ENCODE measurements at regions not wholly inside any gene's neighbourhood (a gene's known extent, or its start where the extent isn't known, plus 50 kb on each side); places are given as distances from the start of the nearest gene placed in this dataset.
"Not testable (repeated sequence)": the region's sequence is repeated elsewhere in the genome, so short reads cannot be mapped to it uniquely, and the experiment has no call there.

DNA sequence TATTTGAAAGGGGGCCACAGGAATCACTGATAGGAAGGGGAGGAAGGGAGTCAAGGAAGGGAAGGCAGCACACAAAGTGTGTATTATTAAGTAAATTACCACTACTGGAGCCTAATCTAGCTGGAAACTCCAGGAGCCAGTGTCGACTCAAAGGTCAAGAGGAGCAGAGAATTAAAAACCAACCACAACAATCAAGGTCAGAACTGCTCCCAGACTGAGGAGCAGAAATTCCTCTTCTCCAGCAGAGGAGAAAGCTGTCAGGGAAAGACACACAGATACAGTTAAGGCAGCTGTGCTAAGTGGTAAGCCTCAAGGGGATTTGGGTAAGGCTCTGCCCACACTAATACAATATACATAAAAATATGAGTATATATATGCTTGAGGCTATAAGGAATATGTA lies 87.5 kb upstream of the PTPN13 start:
- TF ChIP-seq, protein P1, sequence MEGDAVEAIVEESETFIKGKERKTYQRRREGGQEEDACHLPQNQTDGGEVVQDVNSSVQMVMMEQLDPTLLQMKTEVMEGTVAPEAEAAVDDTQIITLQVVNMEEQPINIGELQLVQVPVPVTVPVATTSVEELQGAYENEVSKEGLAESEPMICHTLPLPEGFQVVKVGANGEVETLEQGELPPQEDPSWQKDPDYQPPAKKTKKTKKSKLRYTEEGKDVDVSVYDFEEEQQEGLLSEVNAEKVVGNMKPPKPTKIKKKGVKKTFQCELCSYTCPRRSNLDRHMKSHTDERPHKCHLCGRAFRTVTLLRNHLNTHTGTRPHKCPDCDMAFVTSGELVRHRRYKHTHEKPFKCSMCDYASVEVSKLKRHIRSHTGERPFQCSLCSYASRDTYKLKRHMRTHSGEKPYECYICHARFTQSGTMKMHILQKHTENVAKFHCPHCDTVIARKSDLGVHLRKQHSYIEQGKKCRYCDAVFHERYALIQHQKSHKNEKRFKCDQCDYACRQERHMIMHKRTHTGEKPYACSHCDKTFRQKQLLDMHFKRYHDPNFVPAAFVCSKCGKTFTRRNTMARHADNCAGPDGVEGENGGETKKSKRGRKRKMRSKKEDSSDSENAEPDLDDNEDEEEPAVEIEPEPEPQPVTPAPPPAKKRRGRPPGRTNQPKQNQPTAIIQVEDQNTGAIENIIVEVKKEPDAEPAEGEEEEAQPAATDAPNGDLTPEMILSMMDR (conservative IDR thresholded peaks at IDR 0.05; ENCODE audit: low read depth, low read length), result no peak
- DNase-seq (ENCODE audit: low read depth), result peak; percentile 57
- no peak overlapping the region for H3K4me3 ChIP-seq (ENCODE audit: low read depth, low read length)

DNA sequence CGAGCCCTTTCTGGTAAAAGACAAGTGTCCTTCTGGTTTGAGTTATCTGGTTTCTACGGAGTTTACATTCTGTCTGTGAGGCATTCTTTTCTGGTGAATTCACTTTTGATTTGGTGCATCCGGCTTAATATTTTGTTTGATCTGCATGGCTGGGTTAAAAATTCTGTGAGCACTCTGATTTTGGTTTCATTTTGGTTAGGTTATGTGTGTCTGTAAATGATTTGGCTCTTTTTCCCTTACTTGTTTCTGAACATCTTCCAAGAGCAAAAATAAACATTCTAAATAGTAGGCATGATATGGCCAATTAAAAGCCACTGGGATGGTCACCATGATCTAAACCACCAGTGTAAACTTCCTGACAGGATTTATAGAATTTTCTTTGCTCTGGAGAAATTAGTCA lies 85.7 kb upstream of the PTPN13 start:
- no peak for DNase-seq (ENCODE audit: low read depth)
- TF ChIP-seq, protein P1 (conservative IDR thresholded peaks at IDR 0.05; ENCODE audit: low read depth, low read length), result no peak
- peak overlapping the region; percentile 37 for H3K4me3 ChIP-seq (ENCODE audit: low read depth, low read length)

DNA sequence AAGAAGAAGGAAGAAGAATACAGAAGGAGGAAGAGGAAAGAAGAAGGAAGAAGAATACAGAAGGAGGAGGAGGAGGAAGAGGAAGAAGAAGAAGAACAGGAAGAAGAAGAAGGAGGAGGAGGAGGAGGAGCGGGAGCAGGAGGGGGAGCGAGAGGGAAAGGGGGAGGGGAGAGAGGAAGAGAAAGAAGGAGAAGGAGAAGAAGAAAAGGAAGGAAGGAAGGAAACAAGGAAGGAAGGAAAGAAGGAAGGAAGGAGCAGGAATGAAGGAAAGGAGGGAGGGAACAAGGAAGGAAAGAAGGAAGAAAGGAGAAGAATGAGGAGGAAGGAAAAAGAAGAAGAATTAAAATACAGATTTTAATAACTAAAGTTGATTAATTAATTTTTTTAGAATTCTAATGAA lies 82.5 kb upstream of the PTPN13 start:
- TF ChIP-seq, protein P1 (conservative IDR thresholded peaks at IDR 0.05; ENCODE audit: low read depth, low read length), result no peak

DNA sequence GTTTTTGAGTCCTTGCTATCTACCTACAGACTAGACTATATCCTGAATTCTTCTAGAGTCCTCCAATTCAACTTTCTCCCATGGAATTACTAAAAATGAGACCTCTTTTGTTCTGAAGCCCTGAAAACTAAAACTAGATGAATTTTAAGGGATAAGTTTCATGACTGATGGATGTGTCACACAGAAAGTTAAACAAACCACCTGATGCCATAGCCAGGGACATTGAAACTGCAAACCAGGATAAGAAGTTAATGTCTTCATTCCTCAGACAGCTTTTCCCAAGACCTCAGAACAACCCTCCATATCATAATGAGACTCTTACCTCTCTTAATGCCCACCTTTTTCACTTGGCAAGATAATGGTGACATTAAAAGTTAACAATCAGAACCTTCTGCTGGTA lies 81.5 kb upstream of the PTPN13 start:
- H3K4me3 ChIP-seq (ENCODE audit: low read depth, low read length), result no peak overlapping the region
- DNase-seq (ENCODE audit: low read depth), result no peak
- TF ChIP-seq, protein P1 (conservative IDR thresholded peaks at IDR 0.05; ENCODE audit: low read depth, low read length), result no peak

More for the DNA sequence above, 82.5 kb upstream of the PTPN13 start:
- no peak for DNase-seq (ENCODE audit: low read depth)
- H3K4me3 ChIP-seq (ENCODE audit: low read depth, low read length), result no peak overlapping the region

DNA sequence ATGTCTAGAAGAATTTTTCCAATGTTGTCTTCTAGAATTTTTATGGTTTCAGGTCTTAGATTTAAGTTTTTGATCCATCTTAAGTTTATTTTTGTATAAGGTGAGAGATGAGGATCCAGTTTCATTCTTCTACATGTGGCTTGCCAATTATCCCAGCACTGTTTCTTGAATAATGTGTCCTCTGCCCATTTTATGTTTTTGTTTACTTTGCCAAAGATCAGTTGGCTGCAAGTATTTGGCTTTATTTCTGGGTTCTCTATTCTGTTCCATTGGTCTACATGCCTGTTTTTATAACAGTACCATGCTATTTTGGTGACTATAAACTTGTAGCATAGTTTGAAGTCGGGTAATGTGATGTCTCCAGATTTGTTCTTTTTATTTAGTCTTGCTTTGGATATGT lies 78.2 kb upstream of the PTPN13 start:
- not testable (repeated sequence) for DNase-seq (ENCODE audit: low read depth); H3K4me3 ChIP-seq (ENCODE audit: low read depth, low read length)

DNA sequence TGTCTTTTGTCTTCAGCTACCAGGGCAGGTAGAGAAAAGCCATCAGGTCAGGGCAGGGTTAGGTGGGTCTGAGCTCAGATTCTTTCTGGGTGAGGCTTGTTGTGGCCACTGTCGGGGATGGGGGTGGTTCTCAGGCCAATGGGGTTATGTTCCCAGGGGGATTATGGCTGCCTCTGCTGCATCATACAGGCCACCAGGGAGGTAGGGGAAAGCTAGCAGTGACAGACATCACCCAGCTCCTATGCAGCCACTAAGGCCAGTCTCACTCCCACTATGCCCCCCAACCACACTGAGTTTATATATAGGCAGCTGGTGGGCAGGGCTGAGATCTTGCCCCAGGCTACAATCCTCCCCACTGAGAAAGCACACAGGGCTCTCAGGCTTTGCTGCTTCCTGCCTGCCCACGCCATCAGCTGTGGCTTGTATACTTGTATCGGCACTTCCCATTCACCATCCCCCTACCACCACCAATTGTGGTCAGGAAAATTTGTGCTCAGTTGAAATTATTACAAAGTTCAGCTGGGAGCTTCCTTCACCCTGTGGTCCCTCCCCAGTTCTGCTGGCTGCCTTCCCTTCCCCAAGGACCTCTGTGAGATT lies 72.6 kb upstream of the PTPN13 start:
- no peak for DNase-seq (ENCODE audit: low read depth)
- H3K4me3 ChIP-seq (ENCODE audit: low read depth, low read length), result no peak overlapping the region
- TF ChIP-seq, protein P1 (conservative IDR thresholded peaks at IDR 0.05; ENCODE audit: low read depth, low read length), result no peak

DNA sequence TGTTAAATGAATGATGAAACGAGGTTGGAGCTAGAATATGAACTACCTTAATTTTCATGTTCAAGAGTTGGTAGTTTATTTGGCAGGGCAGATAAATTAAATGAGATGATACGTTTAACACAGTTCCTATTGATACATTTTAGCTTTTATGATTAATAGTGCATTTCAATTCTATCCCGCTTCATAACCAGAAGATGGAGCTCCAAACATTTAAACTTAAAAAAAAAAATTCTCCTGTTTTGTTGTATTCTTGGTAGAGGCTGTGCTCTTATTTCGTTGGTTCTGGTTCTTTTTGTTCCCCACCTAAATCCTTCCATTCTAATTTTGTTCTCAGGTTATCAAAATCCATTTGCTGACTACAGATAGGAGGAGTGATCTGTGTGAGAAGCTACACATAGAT lies 71.8 kb upstream of the PTPN13 start:
- TF ChIP-seq, protein P1 (conservative IDR thresholded peaks at IDR 0.05; ENCODE audit: low read depth, low read length), result no peak

More for the DNA sequence above, 71.8 kb upstream of the PTPN13 start:
- no peak overlapping the region for H3K4me3 ChIP-seq (ENCODE audit: low read depth, low read length)
- no peak for DNase-seq (ENCODE audit: low read depth)
